T-cell (primary cell): ENCODE measurements at regions not wholly inside any gene's neighbourhood (a gene's known extent, or its start where the extent isn't known, plus 50 kb on each side); places are given as distances from the start of the nearest gene placed in this dataset.

Experiments used
- ATAC-seq, 4 experiments: fragments of 200-7000 bp in 3 of 4; fragments of 150-1000 bp in 1 of 4; cut with Tn5 transposase; replicated peaks in 1 of 4; 1 replicate in 3 of 4; 2 replicates in 1 of 4; pipeline ENCODE4 v1.10.0; 2021; ENCODE audit warnings: moderate library complexity in 3 of 4, mild to moderate bottlenecking in 2 of 4, moderate number of reproducible peaks in 1 of 4
- CTCF ChIA-PET, 2 donors: fragments of 300-600 bp; sonication (Branson Sonifier 250); formaldehyde crosslinking; loops; one replicate each; lab custom pipeline; 2022; ENCODE audit warnings: antibody characterized with exemption in 2 of 2; lab: Charles Lee
- POLR2A ChIA-PET, 2 donors: fragments of 300-600 bp; sonication (Branson Sonifier 250); formaldehyde crosslinking; loops; one replicate each; lab custom pipeline; 2022; ENCODE audit warnings: antibody characterized with exemption in 2 of 2; lab: Charles Lee
- DNase-seq, 35 experiments: peaks; one replicate each; pipeline versions ENCODE4 v3.0.0 to v3.0.0-alpha.2; 2013 to 2023
- H3K27ac ChIP-seq: one replicate; pipeline ENCODE4 v1.5.1; 2013; ENCODE audit warnings: low read length
- H3K27me3 ChIP-seq, 2 experiments: replicated peaks in 1 of 2; 1 replicate in 1 of 2; 2 replicates in 1 of 2; pipeline versions ENCODE4 v1.6.1 to v1.7.0; 2013; ENCODE audit warnings: low read length in 1 of 2, mixed read lengths in 1 of 2; ENCODE audit not compliant: control insufficient read depth in 2 of 2, insufficient read depth in 2 of 2; ENCODE audit errors: extremely low read depth in 1 of 2
- H3K36me3 ChIP-seq, 2 donors: 1 replicate in 1 of 2; 2 replicates in 1 of 2; pipeline versions ENCODE4 v1.6.1 to v1.7.0; 2013; ENCODE audit warnings: low read length in 1 of 2; ENCODE audit not compliant: control insufficient read depth in 2 of 2, insufficient read depth in 1 of 2; ENCODE audit errors: extremely low read depth in 1 of 2
- H3K4me1 ChIP-seq, 2 experiments: 1 replicate in 1 of 2; 2 replicates in 1 of 2; pipeline versions ENCODE4 v1.6.1 to v1.7.0; 2013; ENCODE audit warnings: low read length in 2 of 2, mixed read lengths in 1 of 2; ENCODE audit not compliant: insufficient read depth in 2 of 2, control insufficient read depth in 1 of 2; ENCODE audit errors: extremely low read depth in 1 of 2
- H3K4me3 ChIP-seq, 2 donors: 1 replicate in 1 of 2; 2 replicates in 1 of 2; pipeline versions ENCODE4 v1.5.1 to v1.7.0; 2013; ENCODE audit warnings: mild to moderate bottlenecking in 2 of 2, low read length in 1 of 2, moderate library complexity in 1 of 2; ENCODE audit not compliant: control insufficient read depth in 1 of 2; ENCODE audit errors: extremely low read depth in 1 of 2
- H3K9me3 ChIP-seq: 2 replicates; pipeline ENCODE4 v1.7.0; 2013
- H3K27ac Mint-ChIP-seq, 2 donors: one replicate each; pipeline ENCODE4 v1.8.0; 2020 to 2021; ENCODE audit warnings: mild to moderate bottlenecking in 2 of 2, mixed read lengths in 2 of 2
- H3K27me3 Mint-ChIP-seq, 2 donors: one replicate each; pipeline ENCODE4 v1.8.0; 2021 to 2022; ENCODE audit warnings: mixed read lengths in 2 of 2
- H3K36me3 Mint-ChIP-seq: one replicate; pipeline ENCODE4 v1.8.0; 2021; ENCODE audit warnings: mixed read lengths
- H3K4me1 Mint-ChIP-seq, 3 donors: one replicate each; pipeline ENCODE4 v1.8.0; 2020 to 2022; ENCODE audit warnings: mixed read lengths in 3 of 3, mild to moderate bottlenecking in 1 of 3
- H3K4me3 Mint-ChIP-seq, 3 donors: one replicate each; pipeline ENCODE4 v1.8.0; 2020 to 2022; ENCODE audit warnings: mild to moderate bottlenecking in 3 of 3, mixed read lengths in 3 of 3, moderate library complexity in 3 of 3
- H3K9me3 Mint-ChIP-seq, 3 donors: one replicate each; pipeline ENCODE4 v1.8.0; 2020 to 2022; ENCODE audit warnings: mixed read lengths in 3 of 3
- WGBS: methylation state at CpG from one replicate; pipeline ENCODE4 v1.1.5; 2013; ENCODE audit warnings: missing lambda C conversion rate; ENCODE audit not compliant: insufficient coverage; 5-methylcytosine and 5-hydroxymethylcytosine counted together

GRCh38 chr20:63091901-63092659 lies 85.3 kb upstream of the BHLHE23 start:
- H3K36me3 Mint-ChIP-seq: no peaks in the 10 kb centered on the region
- Histone ChIP-seq H3K4me3 (no peak overlapping the region), H3K4me1 (no peaks in the 10 kb centered on the region), H3K9me3 (no peaks in the 10 kb centered on the region), H3K27ac (no peak overlapping the region), H3K27me3 (peaks cover 0 to 69% of the 10 kb centered on the region in 2 experiments), H3K36me3 (no peaks in the 10 kb centered on the region)
- ChIA-PET POLR2A (no interaction called here), CTCF (no interaction called here)
- H3K9me3 Mint-ChIP-seq: no peaks in the 10 kb centered on the region
- H3K27me3 Mint-ChIP-seq: peaks cover 19 to 46% of the 10 kb centered on the region in 2 donors
- WGBS: 68% methylated on average over 23 of the region's 31 CpGs
- DNase-seq (peak in 2 of 35 experiments; percentile 3 to 11), ATAC-seq (peak in 1 of 4 experiments; percentile 50)
- H3K27ac Mint-ChIP-seq: no peak overlapping the region
- no peak overlapping the region for H3K4me3 Mint-ChIP-seq
- H3K4me1 Mint-ChIP-seq: peaks cover 0 to 4% (median 0%) of the 10 kb centered on the region in 3 donors

- Mint-ChIP-seq H3K4me3 (no peak overlapping the region), H3K4me1 (peaks cover 0 to 4% (median 0%) of the 10 kb centered on the region in 3 donors), H3K27me3 (peaks cover 22 to 52% of the 10 kb centered on the region in 2 donors), H3K9me3 (no peaks in the 10 kb centered on the region), H3K36me3 (no peaks in the 10 kb centered on the region), H3K27ac (no peak overlapping the region)
- no peaks in the 10 kb centered on the region for H3K9me3 ChIP-seq
- WGBS: 81% methylated on average over 29 of the region's 30 CpGs
- no peak overlapping the region for H3K27ac ChIP-seq
- no peaks in the 10 kb centered on the region for H3K36me3 ChIP-seq
- POLR2A ChIA-PET: no interaction called here
- no peak overlapping the region for H3K4me3 ChIP-seq
- ATAC-seq: no peak
- DNase-seq: peak in 2 of 35 experiments; percentile 2 to 7
- no peaks in the 10 kb centered on the region for H3K4me1 ChIP-seq
- peaks cover 0 to 70% of the 10 kb centered on the region in 2 experiments for H3K27me3 ChIP-seq
- CTCF ChIA-PET: no interaction called here
These were observed 84.2 kb upstream of the BHLHE23 start for GRCh38 chr20:63090682-63091571.

- H3K9me3 Mint-ChIP-seq: no peaks in the 10 kb centered on the region
- peaks cover 0 to 71% of the 10 kb centered on the region in 2 experiments for H3K27me3 ChIP-seq
- peaks cover 0 to 4% (median 0%) of the 10 kb centered on the region in 3 donors for H3K4me1 Mint-ChIP-seq
- H3K27ac Mint-ChIP-seq: no peak overlapping the region
- no peak overlapping the region for H3K4me3 ChIP-seq
- H3K27ac ChIP-seq: no peak overlapping the region
- POLR2A ChIA-PET: no interaction called here
- H3K9me3 ChIP-seq: no peaks in the 10 kb centered on the region
- no peaks in the 10 kb centered on the region for H3K36me3 ChIP-seq
- ATAC-seq (no peak), DNase-seq (no peak)
- 88% methylated on average over 5 of the region's 7 CpGs for WGBS
- H3K4me1 ChIP-seq: no peaks in the 10 kb centered on the region
- CTCF ChIA-PET: interaction anchor here in 1 of 2 donors (0.7 kb wide), 1 partner anchor 361 kb away, joined by 6 read pairs; no protein-coding TSS in a partner anchor
- peaks cover 22 to 51% of the 10 kb centered on the region in 2 donors for H3K27me3 Mint-ChIP-seq
- H3K4me3 Mint-ChIP-seq: no peak overlapping the region
- H3K36me3 Mint-ChIP-seq: no peaks in the 10 kb centered on the region
These were observed 83.3 kb upstream of the BHLHE23 start for GRCh38 chr20:63090052-63090451.

- Histone ChIP-seq H3K36me3 (no peaks in the 10 kb centered on the region), H3K27me3 (peaks cover 0 to 71% of the 10 kb centered on the region in 2 experiments), H3K9me3 (no peaks in the 10 kb centered on the region), H3K4me1 (no peaks in the 10 kb centered on the region), H3K27ac (no peak overlapping the region), H3K4me3 (no peak overlapping the region)
- DNase-seq (peak in 2 of 35 experiments; percentile 2 to 5), ATAC-seq (no peak)
- POLR2A ChIA-PET: no interaction called here
- no peaks in the 10 kb centered on the region for H3K9me3 Mint-ChIP-seq
- WGBS: 82% methylated on average over 24 of the region's 37 CpGs
- CTCF ChIA-PET: interaction anchor here in 1 of 2 donors (0.7 kb wide), 1 partner anchor 360 kb away, joined by 6 read pairs; no protein-coding TSS in a partner anchor
- H3K4me3 Mint-ChIP-seq: no peak overlapping the region
- H3K27ac Mint-ChIP-seq: no peak overlapping the region
- no peaks in the 10 kb centered on the region for H3K36me3 Mint-ChIP-seq
- H3K27me3 Mint-ChIP-seq: peaks cover 17 to 45% of the 10 kb centered on the region in 2 donors
- H3K4me1 Mint-ChIP-seq: peaks cover 0 to 4% (median 0%) of the 10 kb centered on the region in 3 donors
These were observed 82.5 kb upstream of the BHLHE23 start for GRCh38 chr20:63089051-63089907.

GRCh38 chr20:63087872-63088680 lies 81.3 kb upstream of the BHLHE23 start:
- ChIA-PET POLR2A (no interaction called here), CTCF (no interaction called here)
- peak in 3 of 35 experiments; percentile 1 to 10 (median 9) for DNase-seq
- WGBS: 73% methylated on average over 30 of the region's 32 CpGs
- H3K9me3 Mint-ChIP-seq: no peaks in the 10 kb centered on the region
- H3K27me3 ChIP-seq: peaks cover 0 to 80% of the 10 kb centered on the region in 2 experiments
- H3K4me3 ChIP-seq: no peak overlapping the region
- peaks cover 0 to 4% (median 0%) of the 10 kb centered on the region in 3 donors for H3K4me1 Mint-ChIP-seq
- H3K36me3 ChIP-seq: no peaks in the 10 kb centered on the region
- no peak for ATAC-seq
- no peak overlapping the region for H3K4me3 Mint-ChIP-seq
- H3K36me3 Mint-ChIP-seq: no peaks in the 10 kb centered on the region
- H3K27ac Mint-ChIP-seq: no peak overlapping the region
- no peaks in the 10 kb centered on the region for H3K4me1 ChIP-seq
- no peak overlapping the region for H3K27ac ChIP-seq
- H3K9me3 ChIP-seq: no peaks in the 10 kb centered on the region
- H3K27me3 Mint-ChIP-seq: peaks cover 17 to 45% of the 10 kb centered on the region in 2 donors
